ENCODE measurements at regions not wholly inside any gene's neighbourhood (a gene's known extent, or its start where the extent isn't known, plus 50 kb on each side); places are given as distances from the start of the nearest gene placed in this dataset.

GRCh38 chr10:36943544-36943943 is 181.9 kb upstream of the ANKRD30A start:
- 79% methylated on average over 9 of the region's 12 CpGs for WGBS (ENCODE audit: insufficient coverage)
- Histone ChIP-seq H3K27ac (ENCODE audit: insufficient read depth in 1 of 2, low read depth in 1 of 2, low read length in 2 of 2, poor library complexity in 1 of 2, severe bottlenecking in 2 of 2) (no peak overlapping the region), H3K4me1 (ENCODE audit: control extremely low read depth in 1 of 4, control insufficient read depth in 4 of 4, insufficient read depth in 4 of 4, low read length in 3 of 4) (no peaks in the 10 kb centered on the region), H3K36me3 (ENCODE audit: control insufficient read depth in 4 of 4, insufficient read depth in 4 of 4, low read length in 3 of 4) (no peaks in the 10 kb centered on the region), H3K4me3 (ENCODE audit: control insufficient read depth in 1 of 7, extremely low read depth in 1 of 7, insufficient read depth in 4 of 7, low read depth in 2 of 7, low read length in 6 of 7) (no peak overlapping the region), H3K27me3 (replicated peaks in 2 of 5; ENCODE audit: control insufficient read depth in 4 of 5, insufficient read depth in 5 of 5, low read length in 4 of 5) (no peaks in the 10 kb centered on the region), H3K9me3 (ENCODE audit: control extremely low read depth in 1 of 5, control insufficient read depth in 4 of 5, insufficient read depth in 2 of 5, low read depth in 1 of 5, low read length in 4 of 5) (no peaks in the 10 kb centered on the region)
- CTCF ChIA-PET, result no interaction called here
- DNase-seq, result no peak
- POLR2A ChIA-PET, result no interaction called here

GRCh38 chr10:36942616-36943015 is 182.8 kb upstream of the ANKRD30A start:
- POLR2A ChIA-PET, result no interaction called here
- no peaks in the 10 kb centered on the region for H3K27me3 ChIP-seq (replicated peaks in 2 of 5; ENCODE audit: control insufficient read depth in 4 of 5, insufficient read depth in 5 of 5, low read length in 4 of 5)
- H3K27ac ChIP-seq (ENCODE audit: insufficient read depth in 1 of 2, low read depth in 1 of 2, low read length in 2 of 2, poor library complexity in 1 of 2, severe bottlenecking in 2 of 2), result no peak overlapping the region
- H3K9me3 ChIP-seq (ENCODE audit: control extremely low read depth in 1 of 5, control insufficient read depth in 4 of 5, insufficient read depth in 2 of 5, low read depth in 1 of 5, low read length in 4 of 5), result no peaks in the 10 kb centered on the region
- 93% methylated on average over 6 of the region's 8 CpGs for WGBS (ENCODE audit: insufficient coverage)
- no peak for DNase-seq
- H3K4me3 ChIP-seq (ENCODE audit: control insufficient read depth in 1 of 7, extremely low read depth in 1 of 7, insufficient read depth in 4 of 7, low read depth in 2 of 7, low read length in 6 of 7), result no peak overlapping the region
- CTCF ChIA-PET, result no interaction called here
- H3K4me1 ChIP-seq (ENCODE audit: control extremely low read depth in 1 of 4, control insufficient read depth in 4 of 4, insufficient read depth in 4 of 4, low read length in 3 of 4), result no peaks in the 10 kb centered on the region
- no peaks in the 10 kb centered on the region for H3K36me3 ChIP-seq (ENCODE audit: control insufficient read depth in 4 of 4, insufficient read depth in 4 of 4, low read length in 3 of 4)

- ChIA-PET POLR2A (no interaction called here), CTCF (no interaction called here)
- Histone ChIP-seq H3K4me3 (ENCODE audit: control insufficient read depth in 1 of 7, extremely low read depth in 1 of 7, insufficient read depth in 4 of 7, low read depth in 2 of 7, low read length in 6 of 7) (no peak overlapping the region), H3K9me3 (ENCODE audit: control extremely low read depth in 1 of 5, control insufficient read depth in 4 of 5, insufficient read depth in 2 of 5, low read depth in 1 of 5, low read length in 4 of 5) (peaks cover 0 to 4% (median 2%) of the 10 kb centered on the region in 5 experiments), H3K4me1 (ENCODE audit: control extremely low read depth in 1 of 4, control insufficient read depth in 4 of 4, insufficient read depth in 4 of 4, low read length in 3 of 4) (no peaks in the 10 kb centered on the region), H3K27ac (ENCODE audit: insufficient read depth in 1 of 2, low read depth in 1 of 2, low read length in 2 of 2, poor library complexity in 1 of 2, severe bottlenecking in 2 of 2) (no peak overlapping the region), H3K27me3 (replicated peaks in 2 of 5; ENCODE audit: control insufficient read depth in 4 of 5, insufficient read depth in 5 of 5, low read length in 4 of 5) (no peaks in the 10 kb centered on the region), H3K36me3 (ENCODE audit: control insufficient read depth in 4 of 4, insufficient read depth in 4 of 4, low read length in 3 of 4) (no peaks in the 10 kb centered on the region)
- DNase-seq, result no peak
- WGBS (ENCODE audit: insufficient coverage), result 67% methylated on average over 1 of the region's 2 CpGs
Observed at GRCh38 chr10:36903040-36903439, 222.4 kb upstream of the ANKRD30A start.

- H3K27me3 ChIP-seq (replicated peaks in 2 of 5; ENCODE audit: control insufficient read depth in 4 of 5, insufficient read depth in 5 of 5, low read length in 4 of 5), result no peaks in the 10 kb centered on the region
- no peaks in the 10 kb centered on the region for H3K4me1 ChIP-seq (ENCODE audit: control extremely low read depth in 1 of 4, control insufficient read depth in 4 of 4, insufficient read depth in 4 of 4, low read length in 3 of 4)
- peaks cover 0 to 4% (median 2%) of the 10 kb centered on the region in 5 experiments for H3K9me3 ChIP-seq (ENCODE audit: control extremely low read depth in 1 of 5, control insufficient read depth in 4 of 5, insufficient read depth in 2 of 5, low read depth in 1 of 5, low read length in 4 of 5)
- ChIA-PET POLR2A (no interaction called here), CTCF (no interaction called here)
- H3K4me3 ChIP-seq (ENCODE audit: control insufficient read depth in 1 of 7, extremely low read depth in 1 of 7, insufficient read depth in 4 of 7, low read depth in 2 of 7, low read length in 6 of 7), result no peak overlapping the region
- no peaks in the 10 kb centered on the region for H3K36me3 ChIP-seq (ENCODE audit: control insufficient read depth in 4 of 4, insufficient read depth in 4 of 4, low read length in 3 of 4)
- WGBS (ENCODE audit: insufficient coverage), result 94% methylated on average over 2 of the region's 5 CpGs
- no peak overlapping the region for H3K27ac ChIP-seq (ENCODE audit: insufficient read depth in 1 of 2, low read depth in 1 of 2, low read length in 2 of 2, poor library complexity in 1 of 2, severe bottlenecking in 2 of 2)
- DNase-seq, result no peak
Observed at GRCh38 chr10:36899652-36900051, 225.7 kb upstream of the ANKRD30A start.

GRCh38 chr10:36888925-36889573 is 236.3 kb upstream of the ANKRD30A start:
- H3K4me3 ChIP-seq (ENCODE audit: control insufficient read depth in 1 of 7, extremely low read depth in 1 of 7, insufficient read depth in 4 of 7, low read depth in 2 of 7, low read length in 6 of 7), result no peak overlapping the region
- no peaks in the 10 kb centered on the region for H3K4me1 ChIP-seq (ENCODE audit: control extremely low read depth in 1 of 4, control insufficient read depth in 4 of 4, insufficient read depth in 4 of 4, low read length in 3 of 4)
- ChIA-PET CTCF (no interaction called here), POLR2A (no interaction called here)
- DNase-seq, result peak; percentile 20 to 65 (median 58)
- WGBS (ENCODE audit: insufficient coverage), result 66% methylated on average over 3 of the region's 6 CpGs
- H3K27ac ChIP-seq (ENCODE audit: insufficient read depth in 1 of 2, low read depth in 1 of 2, low read length in 2 of 2, poor library complexity in 1 of 2, severe bottlenecking in 2 of 2), result no peak overlapping the region
- H3K36me3 ChIP-seq (ENCODE audit: control insufficient read depth in 4 of 4, insufficient read depth in 4 of 4, low read length in 3 of 4), result no peaks in the 10 kb centered on the region
- H3K9me3 ChIP-seq (ENCODE audit: control extremely low read depth in 1 of 5, control insufficient read depth in 4 of 5, insufficient read depth in 2 of 5, low read depth in 1 of 5, low read length in 4 of 5), result no peaks in the 10 kb centered on the region
- H3K27me3 ChIP-seq (replicated peaks in 2 of 5; ENCODE audit: control insufficient read depth in 4 of 5, insufficient read depth in 5 of 5, low read length in 4 of 5), result no peaks in the 10 kb centered on the region

- Histone ChIP-seq H3K36me3 (ENCODE audit: control insufficient read depth in 4 of 4, insufficient read depth in 4 of 4, low read length in 3 of 4) (no peaks in the 10 kb centered on the region), H3K27me3 (replicated peaks in 2 of 5; ENCODE audit: control insufficient read depth in 4 of 5, insufficient read depth in 5 of 5, low read length in 4 of 5) (peaks cover 0 to 5% (median 0%) of the 10 kb centered on the region in 5 experiments), H3K4me1 (ENCODE audit: control extremely low read depth in 1 of 4, control insufficient read depth in 4 of 4, insufficient read depth in 4 of 4, low read length in 3 of 4) (no peaks in the 10 kb centered on the region), H3K9me3 (ENCODE audit: control extremely low read depth in 1 of 5, control insufficient read depth in 4 of 5, insufficient read depth in 2 of 5, low read depth in 1 of 5, low read length in 4 of 5) (no peaks in the 10 kb centered on the region), H3K27ac (ENCODE audit: insufficient read depth in 1 of 2, low read depth in 1 of 2, low read length in 2 of 2, poor library complexity in 1 of 2, severe bottlenecking in 2 of 2) (no peak overlapping the region), H3K4me3 (ENCODE audit: control insufficient read depth in 1 of 7, extremely low read depth in 1 of 7, insufficient read depth in 4 of 7, low read depth in 2 of 7, low read length in 6 of 7) (no peak overlapping the region)
- WGBS (ENCODE audit: insufficient coverage), result 93% methylated on average over 8 of the region's 8 CpGs
- ChIA-PET POLR2A (no interaction called here), CTCF (no interaction called here)
- DNase-seq, result no peak
Observed at GRCh38 chr10:36886303-36886891, 239.0 kb upstream of the ANKRD30A start.

GRCh38 chr10:36885746-36886145 is 239.7 kb upstream of the ANKRD30A start:
- ChIA-PET CTCF (no interaction called here), POLR2A (no interaction called here)
- DNase-seq, result no peak
- WGBS (ENCODE audit: insufficient coverage), result 93% methylated on average over 5 of the region's 5 CpGs
- H3K9me3 ChIP-seq (ENCODE audit: control extremely low read depth in 1 of 5, control insufficient read depth in 4 of 5, insufficient read depth in 2 of 5, low read depth in 1 of 5, low read length in 4 of 5), result no peaks in the 10 kb centered on the region
- no peak overlapping the region for H3K27ac ChIP-seq (ENCODE audit: insufficient read depth in 1 of 2, low read depth in 1 of 2, low read length in 2 of 2, poor library complexity in 1 of 2, severe bottlenecking in 2 of 2)
- no peaks in the 10 kb centered on the region for H3K4me1 ChIP-seq (ENCODE audit: control extremely low read depth in 1 of 4, control insufficient read depth in 4 of 4, insufficient read depth in 4 of 4, low read length in 3 of 4)
- H3K36me3 ChIP-seq (ENCODE audit: control insufficient read depth in 4 of 4, insufficient read depth in 4 of 4, low read length in 3 of 4), result no peaks in the 10 kb centered on the region
- peaks cover 0 to 5% (median 0%) of the 10 kb centered on the region in 5 experiments for H3K27me3 ChIP-seq (replicated peaks in 2 of 5; ENCODE audit: control insufficient read depth in 4 of 5, insufficient read depth in 5 of 5, low read length in 4 of 5)
- no peak overlapping the region for H3K4me3 ChIP-seq (ENCODE audit: control insufficient read depth in 1 of 7, extremely low read depth in 1 of 7, insufficient read depth in 4 of 7, low read depth in 2 of 7, low read length in 6 of 7)
